ENCODE measurements at regions not wholly inside any gene's neighbourhood (a gene's known extent, or its start where the extent isn't known, plus 50 kb on each side); places are given as distances from the start of the nearest gene placed in this dataset.
A peak's percentile ranks its signal among the peaks of the same experiment; 100 is the strongest.

DNA sequence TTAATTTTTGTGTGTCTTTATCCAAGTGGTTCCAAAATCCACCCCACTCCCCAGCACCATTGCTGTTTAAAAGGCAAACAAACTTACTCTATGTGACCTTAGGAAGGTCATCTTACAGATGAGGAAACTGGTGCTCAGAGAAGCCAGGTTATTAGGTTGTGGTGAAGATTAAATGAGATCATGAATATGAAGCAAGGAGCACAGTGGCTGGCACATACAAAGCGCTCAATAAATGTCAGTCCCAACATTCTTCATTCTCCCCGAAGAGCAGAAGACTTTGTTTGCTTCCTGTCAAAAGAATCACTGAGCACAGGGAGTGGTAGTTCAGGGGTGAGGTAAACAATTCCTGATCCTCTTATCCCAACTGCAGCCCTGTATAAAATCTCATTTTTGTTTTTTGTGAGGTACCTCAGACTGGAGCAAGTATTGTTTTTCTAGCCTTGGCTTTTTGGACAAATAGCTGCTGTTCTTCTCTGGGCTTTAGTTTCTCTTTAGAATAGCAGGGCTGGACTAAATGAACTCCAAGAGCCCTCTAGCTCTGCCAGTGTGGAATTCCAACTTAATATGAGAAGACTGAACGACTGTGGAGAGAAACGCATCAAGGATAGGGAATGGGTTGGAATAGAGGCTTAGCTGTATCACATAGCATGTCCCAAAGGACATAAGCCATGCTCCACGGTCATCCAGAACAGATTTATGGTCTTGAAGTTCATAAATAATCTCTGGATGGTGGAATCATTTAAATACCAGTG, 455.3 kb upstream of the USP24 start:
- no peaks in the 10 kb centered on the region for H3K9me3 ChIP-seq
- intact Hi-C loops (cut with DNase I), result no loop called here
- H3K27me3 ChIP-seq, result no peaks in the 10 kb centered on the region
- H3K27ac ChIP-seq, result no peak overlapping the region
- 66 to 72% methylated on average over 5 of the region's 5 CpGs for WGBS, 2 donors
- H3K4me1 ChIP-seq, result no peaks in the 10 kb centered on the region
- TF ChIP-seq, protein P1, sequence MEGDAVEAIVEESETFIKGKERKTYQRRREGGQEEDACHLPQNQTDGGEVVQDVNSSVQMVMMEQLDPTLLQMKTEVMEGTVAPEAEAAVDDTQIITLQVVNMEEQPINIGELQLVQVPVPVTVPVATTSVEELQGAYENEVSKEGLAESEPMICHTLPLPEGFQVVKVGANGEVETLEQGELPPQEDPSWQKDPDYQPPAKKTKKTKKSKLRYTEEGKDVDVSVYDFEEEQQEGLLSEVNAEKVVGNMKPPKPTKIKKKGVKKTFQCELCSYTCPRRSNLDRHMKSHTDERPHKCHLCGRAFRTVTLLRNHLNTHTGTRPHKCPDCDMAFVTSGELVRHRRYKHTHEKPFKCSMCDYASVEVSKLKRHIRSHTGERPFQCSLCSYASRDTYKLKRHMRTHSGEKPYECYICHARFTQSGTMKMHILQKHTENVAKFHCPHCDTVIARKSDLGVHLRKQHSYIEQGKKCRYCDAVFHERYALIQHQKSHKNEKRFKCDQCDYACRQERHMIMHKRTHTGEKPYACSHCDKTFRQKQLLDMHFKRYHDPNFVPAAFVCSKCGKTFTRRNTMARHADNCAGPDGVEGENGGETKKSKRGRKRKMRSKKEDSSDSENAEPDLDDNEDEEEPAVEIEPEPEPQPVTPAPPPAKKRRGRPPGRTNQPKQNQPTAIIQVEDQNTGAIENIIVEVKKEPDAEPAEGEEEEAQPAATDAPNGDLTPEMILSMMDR (IDR thresholded peaks at IDR 0.05), result no peak
- TF ChIP-seq POLR2A (IDR thresholded peaks at IDR 0.05), result no peak
- no peak overlapping the region for H3K4me3 ChIP-seq
- ATAC-seq (no peak), DNase-seq (no peak)
- H3K36me3 ChIP-seq (replicated peaks in 1 of 2; ENCODE audit: insufficient read depth in 1 of 2, low read depth in 2 of 2), result no peaks in the 10 kb centered on the region

DNA sequence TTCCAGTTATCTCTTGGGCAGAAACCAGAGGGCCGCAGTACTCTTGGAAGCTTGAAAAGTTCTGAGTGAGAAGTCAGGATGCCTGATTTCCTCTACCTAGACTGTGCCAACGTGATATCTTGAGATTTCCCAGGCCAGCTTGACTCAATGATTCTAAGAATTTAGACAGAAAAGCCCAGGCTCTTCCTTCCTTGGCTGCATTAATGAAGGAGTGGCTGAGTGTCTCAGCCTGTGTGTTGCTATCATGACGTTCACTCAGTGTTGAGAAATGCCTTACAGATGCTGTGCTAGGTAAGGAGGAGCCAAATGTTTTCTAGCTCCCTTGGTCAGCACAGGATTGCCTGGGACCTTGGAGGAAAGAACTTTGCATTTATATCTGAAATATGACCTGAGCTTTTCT, 454.1 kb upstream of the USP24 start:
- intact Hi-C loops (cut with DNase I), result no loop called here
- TF ChIP-seq POLR2A (IDR thresholded peaks at IDR 0.05), result no peak
- TF ChIP-seq, protein P1 (IDR thresholded peaks at IDR 0.05), result no peak
- H3K27ac ChIP-seq, result no peak overlapping the region

DNA sequence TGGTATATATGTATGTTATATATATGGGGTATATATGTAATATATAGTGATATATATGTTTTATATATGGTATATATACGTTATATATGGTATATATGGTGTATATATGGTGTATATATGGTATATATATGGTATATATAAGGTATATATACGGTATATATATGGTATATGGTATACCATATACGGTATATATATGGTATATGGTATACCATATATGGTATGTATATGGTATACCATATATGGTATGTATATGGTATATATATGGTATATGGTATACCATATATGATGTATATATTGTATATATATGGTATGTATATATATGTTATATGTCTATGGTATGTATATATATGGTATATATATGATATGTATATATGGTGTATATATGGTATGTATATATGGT, 447.7 kb upstream of the USP24 start:
- Histone ChIP-seq H3K27ac (no peak overlapping the region), H3K4me3 (no peak overlapping the region), H3K9me3 (no peaks in the 10 kb centered on the region), H3K36me3 (replicated peaks in 1 of 2; ENCODE audit: insufficient read depth in 1 of 2, low read depth in 2 of 2) (no peaks in the 10 kb centered on the region), H3K27me3 (no peaks in the 10 kb centered on the region), H3K4me1 (no peaks in the 10 kb centered on the region)
- DNase-seq (no peak), ATAC-seq (no peak)
- 81 to 91% methylated on average over 3 of the region's 3 CpGs for WGBS, 2 donors
- intact Hi-C loops (cut with DNase I), result no loop called here
- TF ChIP-seq POLR2A (IDR thresholded peaks at IDR 0.05), result no peak
- TF ChIP-seq, protein P1 (IDR thresholded peaks at IDR 0.05), result no peak

More for the DNA sequence above, 454.1 kb upstream of the USP24 start:
- no peaks in the 10 kb centered on the region for H3K27me3 ChIP-seq
- 26 to 35% methylated on average over 3 of the region's 3 CpGs for WGBS, 2 donors
- no peaks in the 10 kb centered on the region for H3K36me3 ChIP-seq (replicated peaks in 1 of 2; ENCODE audit: insufficient read depth in 1 of 2, low read depth in 2 of 2)
- no peak overlapping the region for H3K4me3 ChIP-seq
- no peaks in the 10 kb centered on the region for H3K9me3 ChIP-seq
- H3K4me1 ChIP-seq, result no peaks in the 10 kb centered on the region
- peak in 1 of 4 donors; percentile 7 for DNase-seq
- peak; percentile 56 for ATAC-seq

DNA sequence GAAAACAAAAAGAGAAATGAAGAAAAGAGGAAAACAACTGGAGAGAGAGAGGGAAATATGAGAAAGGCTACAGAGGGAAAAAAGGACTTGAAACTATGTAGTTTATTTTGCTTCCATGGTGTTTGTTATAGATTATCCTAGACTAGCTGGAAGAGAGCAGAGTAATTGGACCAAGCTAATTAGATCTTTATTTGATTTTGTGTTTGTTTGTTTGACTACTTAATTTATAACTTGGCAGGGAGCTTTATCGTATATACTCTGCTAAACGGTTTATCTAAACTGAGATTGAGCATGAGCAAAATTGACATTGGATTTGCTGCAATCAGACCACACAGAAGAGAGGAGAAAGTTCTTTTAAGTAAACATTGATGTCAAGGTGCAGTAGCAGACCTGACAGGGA, 443.8 kb upstream of the USP24 start:
- H3K27me3 ChIP-seq, result no peaks in the 10 kb centered on the region
- intact Hi-C loops (cut with DNase I), result no loop called here
- DNase-seq, result no peak
- no peak overlapping the region for H3K27ac ChIP-seq
- no peak for ATAC-seq
- no peak overlapping the region for H3K4me3 ChIP-seq
- H3K9me3 ChIP-seq, result no peaks in the 10 kb centered on the region
- H3K36me3 ChIP-seq (replicated peaks in 1 of 2; ENCODE audit: insufficient read depth in 1 of 2, low read depth in 2 of 2), result no peaks in the 10 kb centered on the region
- WGBS, 2 donors, result 32 to 43% methylated on average over 2 of the region's 2 CpGs
- no peak for TF ChIP-seq POLR2A (IDR thresholded peaks at IDR 0.05)
- TF ChIP-seq, protein P1 (IDR thresholded peaks at IDR 0.05), result no peak
- H3K4me1 ChIP-seq, result no peaks in the 10 kb centered on the region

DNA sequence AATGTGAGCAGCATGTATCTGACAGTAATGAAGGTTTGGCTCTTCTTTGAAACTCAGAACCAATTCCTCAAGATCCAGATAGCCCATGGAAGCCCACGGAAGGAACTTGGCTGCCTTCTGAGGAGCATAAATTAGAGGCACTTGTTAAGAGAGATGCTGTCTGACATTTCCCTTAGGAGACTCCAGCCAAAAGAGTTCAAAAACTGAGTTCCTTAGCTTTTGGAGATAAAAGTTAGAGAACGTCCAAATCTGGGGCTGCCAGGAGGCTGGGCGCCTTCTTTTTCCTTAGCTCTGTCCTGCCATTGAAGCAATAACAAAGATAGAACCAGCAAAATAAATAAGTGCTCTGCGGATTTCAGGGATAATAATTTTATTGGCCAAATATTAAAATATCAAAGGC, 439.6 kb upstream of the USP24 start:
- intact Hi-C loops (cut with DNase I), result no loop called here
- ATAC-seq (no peak), DNase-seq (no peak)
- Histone ChIP-seq H3K4me3 (no peak overlapping the region), H3K27ac (no peak overlapping the region), H3K9me3 (no peaks in the 10 kb centered on the region), H3K36me3 (replicated peaks in 1 of 2; ENCODE audit: insufficient read depth in 1 of 2, low read depth in 2 of 2) (no peaks in the 10 kb centered on the region), H3K4me1 (no peaks in the 10 kb centered on the region), H3K27me3 (no peaks in the 10 kb centered on the region)
- 66 to 72% methylated on average over 4 of the region's 4 CpGs for WGBS, 2 donors
- TF ChIP-seq POLR2A (IDR thresholded peaks at IDR 0.05), result no peak
- TF ChIP-seq, protein P1 (IDR thresholded peaks at IDR 0.05), result no peak
